GM12892 (cell line): ENCODE measurements at regions not wholly inside any gene's neighbourhood (a gene's known extent, or its start where the extent isn't known, plus 50 kb on each side); places are given as distances from the start of the nearest gene placed in this dataset.

Experiments
- POLR2A ChIP-seq: IDR thresholded peaks from 2 replicates; pipeline ENCODE4 v1.6.1; 2011; ENCODE audit warnings: low read depth, low read length, control low read depth
- POLR2AphosphoS5 ChIP-seq: IDR thresholded peaks from 2 replicates; pipeline ENCODE4 v1.6.1; 2011; ENCODE audit warnings: low read depth, low read length, control low read depth
- TAF1 ChIP-seq: IDR thresholded peaks from 2 replicates; pipeline ENCODE4 v1.6.1; 2011; ENCODE audit warnings: low read depth, mild to moderate bottlenecking, control low read depth, low read length, borderline replicate concordance

DNA sequence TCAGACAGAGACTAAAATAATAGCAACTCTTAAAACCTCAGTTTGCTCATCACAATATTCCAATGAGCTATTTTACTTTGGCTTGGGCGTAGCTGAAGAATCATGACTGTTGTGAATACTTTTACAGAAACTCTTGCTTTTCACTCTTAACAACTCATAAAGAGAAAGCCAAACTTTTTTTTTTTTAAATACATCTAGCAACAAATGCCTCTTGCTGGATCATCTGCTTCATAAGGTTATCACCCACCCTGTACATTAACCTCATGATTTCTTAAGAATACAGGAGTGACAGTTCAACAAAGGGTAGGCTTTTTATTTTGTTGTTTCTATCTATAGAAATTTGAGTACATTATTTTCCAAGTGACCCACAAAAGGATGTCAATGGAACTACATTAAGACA, 307.4 kb upstream of the DDHD1 start:
- TF ChIP-seq POLR2AphosphoS5 (no peak), POLR2A (no peak), TAF1 (no peak)
